Muscle layer of colon (tissue), 2 donors: ENCODE measurements at regions not wholly inside any gene's neighbourhood (a gene's known extent, or its start where the extent isn't known, plus 50 kb on each side); places are given as distances from the start of the nearest gene placed in this dataset.
"Not testable (repeated sequence)": the region's sequence is repeated elsewhere in the genome, so short reads cannot be mapped to it uniquely, and the experiment has no call there.

ENCODE experiments used
- H3K27ac ChIP-seq: one replicate; pipeline ENCODE4 v1.7.0; 2013; ENCODE audit warnings: low read depth, mild to moderate bottlenecking, low read length, moderate library complexity
- H3K27me3 ChIP-seq, 2 donors: one replicate each; pipeline ENCODE4 v1.7.0; 2013; ENCODE audit warnings: low read length in 2 of 2, mild to moderate bottlenecking in 2 of 2; ENCODE audit not compliant: insufficient read depth in 2 of 2, control insufficient read depth in 1 of 2
- H3K36me3 ChIP-seq: one replicate; pipeline ENCODE4 v1.7.0; 2013; ENCODE audit warnings: mild to moderate bottlenecking, low read length; ENCODE audit not compliant: insufficient read depth
- H3K4me1 ChIP-seq: one replicate; pipeline ENCODE4 v1.7.0; 2013; ENCODE audit warnings: mild to moderate bottlenecking, low read length; ENCODE audit not compliant: insufficient read depth
- H3K4me3 ChIP-seq, 2 donors: one replicate each; pipeline ENCODE4 v1.7.0; 2013; ENCODE audit warnings: low read length in 2 of 2, low read depth in 1 of 2, mild to moderate bottlenecking in 1 of 2, moderate library complexity in 1 of 2
- H3K9ac ChIP-seq: one replicate; pipeline ENCODE4 v1.7.0; 2013; ENCODE audit warnings: low read length
- H3K9me3 ChIP-seq: one replicate; pipeline ENCODE4 v1.7.0; 2013; ENCODE audit warnings: mild to moderate bottlenecking, low read length
- donor health status: abdominal sarcoma.
- donor health status: Adenocarcinoma of cecum.

DNA sequence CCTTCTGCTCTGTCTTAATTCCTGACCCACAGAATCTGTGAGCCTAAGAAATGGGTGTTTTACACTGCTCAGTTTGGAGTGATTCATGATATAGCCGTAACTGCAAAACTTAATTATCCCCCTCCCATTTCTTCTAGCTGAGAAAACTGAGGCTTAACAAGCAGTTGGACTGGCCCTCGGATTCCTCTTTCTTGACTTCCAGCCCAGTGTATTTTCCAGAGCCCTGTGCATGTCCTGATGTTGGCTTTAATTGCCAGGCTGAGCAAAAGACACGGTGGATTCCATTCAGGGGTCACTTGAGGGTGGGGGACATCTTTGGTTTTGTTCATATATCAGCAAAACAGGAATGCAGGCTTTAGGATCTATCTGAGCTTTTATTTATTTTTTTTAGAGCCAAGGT, 489.8 kb downstream of the TYW1 start:
- no peak overlapping the region for H3K4me3 ChIP-seq
- H3K36me3 ChIP-seq = no peaks in the 10 kb centered on the region
- H3K9me3 ChIP-seq = no peaks in the 10 kb centered on the region
- no peak overlapping the region for H3K9ac ChIP-seq
- no peak overlapping the region for H3K27ac ChIP-seq
- H3K4me1 ChIP-seq = peaks cover 9% of the 10 kb centered on the region
- no peaks in the 10 kb centered on the region for H3K27me3 ChIP-seq

GRCh38 chr7:67487316-67487715, 490.7 kb downstream of the TYW1 start:
- no peaks in the 10 kb centered on the region for H3K27me3 ChIP-seq
- no peak overlapping the region for H3K27ac ChIP-seq
- no peaks in the 10 kb centered on the region for H3K9me3 ChIP-seq
- H3K9ac ChIP-seq = no peak overlapping the region
- peaks cover 9% of the 10 kb centered on the region for H3K4me1 ChIP-seq
- no peak overlapping the region for H3K4me3 ChIP-seq
- no peaks in the 10 kb centered on the region for H3K36me3 ChIP-seq

DNA sequence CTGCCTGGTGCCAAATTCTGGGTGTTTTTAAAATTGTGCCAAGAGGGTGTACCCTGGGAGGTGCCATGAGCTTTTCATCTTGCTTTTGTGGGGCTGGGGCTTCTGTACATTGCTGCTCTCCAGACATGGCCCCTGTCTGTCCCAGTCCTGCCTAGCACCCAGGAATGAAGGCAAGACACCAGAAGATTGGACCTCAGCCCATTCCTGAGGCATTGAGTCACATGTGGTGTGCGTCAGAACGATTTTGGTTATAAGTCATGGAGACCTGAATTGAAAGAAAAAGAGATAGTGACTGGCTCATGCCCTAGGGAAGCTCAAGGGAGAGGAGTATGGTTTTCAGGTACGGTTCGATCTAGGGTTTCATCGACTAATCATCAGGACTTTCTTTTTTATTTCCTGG, 493.2 kb downstream of the TYW1 start:
- H3K36me3 ChIP-seq = no peaks in the 10 kb centered on the region
- no peak overlapping the region for H3K9ac ChIP-seq
- no peaks in the 10 kb centered on the region for H3K27me3 ChIP-seq
- no peaks in the 10 kb centered on the region for H3K9me3 ChIP-seq
- no peak overlapping the region for H3K27ac ChIP-seq
- H3K4me1 ChIP-seq = no peaks in the 10 kb centered on the region
- no peak overlapping the region for H3K4me3 ChIP-seq

- H3K4me3 ChIP-seq = no peak overlapping the region
- H3K9me3 ChIP-seq = no peaks in the 10 kb centered on the region
- H3K4me1 ChIP-seq = peaks cover 4% of the 10 kb centered on the region
- H3K36me3 ChIP-seq = no peaks in the 10 kb centered on the region
- no peaks in the 10 kb centered on the region for H3K27me3 ChIP-seq
- no peak overlapping the region for H3K27ac ChIP-seq
- no peak overlapping the region for H3K9ac ChIP-seq
These were observed 496.7 kb downstream of the TYW1 start for GRCh38 chr7:67493366-67493765.

- Histone ChIP-seq H3K27me3 (no peaks in the 10 kb centered on the region), H3K4me1 (peaks cover 4% of the 10 kb centered on the region), H3K9me3 (no peaks in the 10 kb centered on the region), H3K4me3 (peak overlapping the region in 1 of 2 donors; percentile 20), H3K9ac (no peak overlapping the region), H3K27ac (no peak overlapping the region), H3K36me3 (no peaks in the 10 kb centered on the region)
These were observed 500.0 kb downstream of the TYW1 start for GRCh38 chr7:67496589-67496988.

DNA sequence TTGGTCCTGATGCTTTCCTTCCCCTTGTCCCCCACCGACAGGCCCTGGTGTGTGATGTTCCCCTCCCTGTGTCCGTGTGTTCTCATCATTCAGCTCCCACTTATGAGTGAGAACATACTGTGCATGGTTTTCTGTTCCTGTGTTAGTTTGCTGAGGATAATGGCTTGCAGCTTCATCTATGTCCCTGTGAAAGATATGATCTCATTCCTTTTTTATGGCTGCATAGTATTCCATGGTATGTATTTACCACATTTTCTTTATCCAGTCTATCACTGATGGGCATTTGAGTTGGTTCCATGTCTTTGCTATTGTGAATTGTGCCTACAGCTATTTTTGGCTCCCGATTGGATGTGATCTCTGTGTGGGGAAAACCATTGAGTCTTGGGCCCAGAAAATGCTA, 501.3 kb downstream of the TYW1 start:
- not testable (repeated sequence) for H3K9ac ChIP-seq, H3K4me3 ChIP-seq, H3K4me1 ChIP-seq, H3K9me3 ChIP-seq, H3K27ac ChIP-seq, H3K36me3 ChIP-seq, H3K27me3 ChIP-seq

GRCh38 chr7:67502929-67503328, 506.3 kb downstream of the TYW1 start:
- Histone ChIP-seq H3K27ac (no peak overlapping the region), H3K9me3 (no peaks in the 10 kb centered on the region), H3K36me3 (no peaks in the 10 kb centered on the region), H3K27me3 (no peaks in the 10 kb centered on the region), H3K9ac (no peak overlapping the region), H3K4me3 (no peak overlapping the region), H3K4me1 (no peaks in the 10 kb centered on the region)

GRCh38 chr7:67505449-67505848, 508.8 kb downstream of the TYW1 start:
- Histone ChIP-seq H3K4me3 (no peak overlapping the region), H3K36me3 (no peaks in the 10 kb centered on the region), H3K9me3 (no peaks in the 10 kb centered on the region), H3K9ac (no peak overlapping the region), H3K27me3 (no peaks in the 10 kb centered on the region), H3K4me1 (no peaks in the 10 kb centered on the region), H3K27ac (no peak overlapping the region)

DNA sequence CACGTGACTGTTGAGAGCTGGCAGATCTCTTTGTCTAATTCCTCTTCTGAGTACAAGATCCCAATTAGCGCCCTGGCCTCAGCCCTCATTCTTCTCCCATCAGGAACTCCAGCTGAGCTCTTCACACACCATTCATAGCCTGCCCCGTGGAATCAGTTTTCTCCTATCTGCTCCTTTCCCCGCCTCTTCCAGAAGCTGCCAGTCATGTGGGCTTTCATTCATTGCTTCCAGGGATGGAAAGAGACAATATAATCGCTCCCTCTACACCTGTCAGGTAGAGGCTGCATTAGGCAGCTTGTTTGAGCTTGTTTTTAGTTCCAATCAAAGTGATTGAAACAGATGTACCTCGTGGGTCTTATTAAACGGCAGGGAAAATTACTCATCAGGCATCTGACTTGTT, 515.8 kb downstream of the TYW1 start:
- Histone ChIP-seq H3K4me3 (no peak overlapping the region), H3K9me3 (no peaks in the 10 kb centered on the region), H3K36me3 (no peaks in the 10 kb centered on the region), H3K27me3 (no peaks in the 10 kb centered on the region), H3K9ac (no peak overlapping the region), H3K27ac (no peak overlapping the region), H3K4me1 (no peaks in the 10 kb centered on the region)

DNA sequence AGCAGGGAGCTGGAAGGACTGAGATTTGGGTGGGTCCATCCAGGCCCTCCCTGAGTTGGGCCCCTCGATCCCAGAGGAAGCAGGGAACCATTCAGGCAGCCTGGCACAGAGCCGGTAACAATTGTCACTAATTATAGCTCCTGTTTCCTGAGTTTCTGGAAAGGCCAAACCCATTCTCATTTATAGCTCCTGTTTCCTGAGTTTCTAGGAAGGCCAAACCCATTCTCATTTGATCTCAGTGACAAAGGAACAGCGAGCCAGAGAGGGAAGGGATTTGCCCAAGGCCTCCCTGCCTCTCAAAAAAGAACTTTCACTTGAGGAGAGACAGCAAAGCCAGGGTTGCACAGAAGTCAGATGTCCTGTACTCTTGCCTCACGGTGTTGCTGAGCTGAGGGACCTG, 521.9 kb downstream of the TYW1 start:
- H3K9ac ChIP-seq = no peak overlapping the region
- H3K4me3 ChIP-seq = no peak overlapping the region
- H3K4me1 ChIP-seq = no peaks in the 10 kb centered on the region
- no peaks in the 10 kb centered on the region for H3K9me3 ChIP-seq
- no peaks in the 10 kb centered on the region for H3K36me3 ChIP-seq
- no peak overlapping the region for H3K27ac ChIP-seq
- no peaks in the 10 kb centered on the region for H3K27me3 ChIP-seq

- no peaks in the 10 kb centered on the region for H3K27me3 ChIP-seq
- no peak overlapping the region for H3K9ac ChIP-seq
- no peaks in the 10 kb centered on the region for H3K36me3 ChIP-seq
- no peaks in the 10 kb centered on the region for H3K4me1 ChIP-seq
- H3K4me3 ChIP-seq = no peak overlapping the region
- no peak overlapping the region for H3K27ac ChIP-seq
- H3K9me3 ChIP-seq = no peaks in the 10 kb centered on the region
These were observed 522.5 kb downstream of the TYW1 start for GRCh38 chr7:67519171-67519570.

GRCh38 chr7:67522504-67522903, 525.9 kb downstream of the TYW1 start:
- H3K27ac ChIP-seq = no peak overlapping the region
- no peaks in the 10 kb centered on the region for H3K4me1 ChIP-seq
- H3K36me3 ChIP-seq = no peaks in the 10 kb centered on the region
- H3K4me3 ChIP-seq = no peak overlapping the region
- no peak overlapping the region for H3K9ac ChIP-seq
- H3K27me3 ChIP-seq = no peaks in the 10 kb centered on the region
- no peaks in the 10 kb centered on the region for H3K9me3 ChIP-seq
